ENCODE measurements at regions not wholly inside any gene's neighbourhood (a gene's known extent, or its start where the extent isn't known, plus 50 kb on each side); places are given as distances from the start of the nearest gene placed in this dataset.

DNA sequence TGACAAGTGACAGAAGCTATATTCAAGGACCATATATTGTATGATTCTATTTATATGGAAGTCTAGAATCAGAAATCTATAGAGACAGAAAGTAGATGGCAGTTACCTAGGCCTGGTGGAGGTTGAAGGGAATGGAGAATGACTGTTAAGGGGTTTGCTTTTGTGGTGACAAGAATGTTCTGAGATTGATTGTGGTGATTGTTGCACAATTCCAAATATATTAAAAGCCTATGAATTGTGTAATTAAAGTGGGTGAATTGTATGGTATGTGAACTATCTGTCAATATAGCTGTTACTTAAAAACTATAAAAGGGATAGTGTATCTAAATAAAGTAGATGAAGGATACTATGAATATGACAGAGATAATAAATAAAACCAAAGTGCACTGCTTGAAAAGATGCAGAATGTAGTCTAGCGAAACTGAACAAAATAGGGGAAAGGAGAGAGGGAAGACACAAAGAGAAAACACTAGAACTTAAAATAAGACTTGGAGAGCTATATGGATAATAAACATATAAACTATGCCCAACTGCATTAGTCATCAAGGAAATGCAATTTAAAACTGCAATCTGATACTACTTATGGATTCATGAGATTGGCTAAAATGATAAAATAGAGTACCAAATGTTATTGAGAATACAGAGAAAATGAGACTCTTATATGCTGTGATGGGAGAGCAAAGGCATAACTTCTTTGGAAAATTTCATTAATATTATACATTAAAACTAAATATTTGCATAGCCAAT, 82.1 kb upstream of the BANK1 start:
- TF ChIP-seq, protein P1, sequence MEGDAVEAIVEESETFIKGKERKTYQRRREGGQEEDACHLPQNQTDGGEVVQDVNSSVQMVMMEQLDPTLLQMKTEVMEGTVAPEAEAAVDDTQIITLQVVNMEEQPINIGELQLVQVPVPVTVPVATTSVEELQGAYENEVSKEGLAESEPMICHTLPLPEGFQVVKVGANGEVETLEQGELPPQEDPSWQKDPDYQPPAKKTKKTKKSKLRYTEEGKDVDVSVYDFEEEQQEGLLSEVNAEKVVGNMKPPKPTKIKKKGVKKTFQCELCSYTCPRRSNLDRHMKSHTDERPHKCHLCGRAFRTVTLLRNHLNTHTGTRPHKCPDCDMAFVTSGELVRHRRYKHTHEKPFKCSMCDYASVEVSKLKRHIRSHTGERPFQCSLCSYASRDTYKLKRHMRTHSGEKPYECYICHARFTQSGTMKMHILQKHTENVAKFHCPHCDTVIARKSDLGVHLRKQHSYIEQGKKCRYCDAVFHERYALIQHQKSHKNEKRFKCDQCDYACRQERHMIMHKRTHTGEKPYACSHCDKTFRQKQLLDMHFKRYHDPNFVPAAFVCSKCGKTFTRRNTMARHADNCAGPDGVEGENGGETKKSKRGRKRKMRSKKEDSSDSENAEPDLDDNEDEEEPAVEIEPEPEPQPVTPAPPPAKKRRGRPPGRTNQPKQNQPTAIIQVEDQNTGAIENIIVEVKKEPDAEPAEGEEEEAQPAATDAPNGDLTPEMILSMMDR (IDR thresholded peaks at IDR 0.05) = no peak
- TF ChIP-seq POLR2A (IDR thresholded peaks at IDR 0.05) (no peak), EP300 (IDR thresholded peaks at IDR 0.05) (no peak)

Measured in tibial nerve (tissue), 4 donors.